Kasumi-1 (cell line): ENCODE measurements at regions not wholly inside any gene's neighbourhood (a gene's known extent, or its start where the extent isn't known, plus 50 kb on each side); places are given as distances from the start of the nearest gene placed in this dataset.
A peak's percentile ranks its signal among the peaks of the same experiment; 100 is the strongest.
"Not testable (repeated sequence)": the region's sequence is repeated elsewhere in the genome, so short reads cannot be mapped to it uniquely, and the experiment has no call there.

ENCODE experiments used
- DNase-seq, 2 experiments: peaks; one replicate each; lab custom pipeline; 2025; lab: John Stamatoyannopoulos, UW

- no peak for DNase-seq
Measured at GRCh38 chr13:62829486-62829885, 1413.8 kb upstream of the PCDH20 start.

DNA sequence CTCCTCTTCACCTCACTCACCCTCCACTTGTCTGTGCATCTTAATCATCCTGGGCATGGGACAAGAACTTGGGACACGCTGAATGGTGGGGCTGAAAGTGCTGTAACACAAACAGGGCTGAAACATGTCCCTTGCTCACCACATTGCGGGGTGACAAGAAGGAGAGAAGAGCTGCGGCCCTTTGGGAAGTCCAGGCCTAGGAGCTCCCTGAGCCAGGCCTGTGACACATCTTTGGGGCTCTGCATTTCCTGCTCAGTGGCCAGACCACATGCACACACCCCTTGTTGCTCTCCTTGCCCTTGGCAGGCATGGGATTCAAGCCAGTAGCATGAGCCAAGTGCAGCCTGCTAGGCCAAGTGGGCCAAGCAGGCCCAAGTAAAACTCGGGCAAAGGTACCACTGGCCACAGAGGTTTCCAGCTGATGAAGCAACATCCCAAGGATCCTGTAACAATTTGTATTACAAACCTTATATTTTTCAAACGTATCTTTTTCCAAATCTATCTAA is 1384.3 kb upstream of the PCDH20 start:
- DNase-seq = no peak

DNA sequence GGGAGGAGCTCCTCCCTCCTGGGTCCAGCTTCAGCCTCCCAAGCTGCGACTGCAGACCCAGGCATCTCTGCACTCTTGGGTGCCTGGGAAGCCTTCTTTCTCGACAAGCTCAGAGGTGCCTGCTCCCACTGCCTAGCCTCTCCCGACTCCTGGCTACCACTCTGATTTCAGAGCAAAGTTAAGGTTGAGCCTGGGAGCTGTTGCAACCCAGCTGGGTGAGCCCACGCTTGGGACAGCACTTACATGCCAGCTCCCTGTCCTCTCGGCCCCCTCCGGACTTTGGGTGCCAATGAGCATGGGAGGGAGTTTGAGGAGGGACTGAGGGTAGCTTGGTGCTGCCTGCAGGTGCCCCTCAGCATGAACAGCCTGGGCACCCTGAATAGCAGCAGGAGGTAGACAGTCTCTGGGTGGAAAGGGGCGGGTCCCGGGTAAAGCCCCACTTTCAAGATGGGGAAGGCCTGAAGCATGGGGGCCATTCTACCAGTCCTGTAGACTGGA is 1383.4 kb upstream of the PCDH20 start:
- DNase-seq = no peak

DNA sequence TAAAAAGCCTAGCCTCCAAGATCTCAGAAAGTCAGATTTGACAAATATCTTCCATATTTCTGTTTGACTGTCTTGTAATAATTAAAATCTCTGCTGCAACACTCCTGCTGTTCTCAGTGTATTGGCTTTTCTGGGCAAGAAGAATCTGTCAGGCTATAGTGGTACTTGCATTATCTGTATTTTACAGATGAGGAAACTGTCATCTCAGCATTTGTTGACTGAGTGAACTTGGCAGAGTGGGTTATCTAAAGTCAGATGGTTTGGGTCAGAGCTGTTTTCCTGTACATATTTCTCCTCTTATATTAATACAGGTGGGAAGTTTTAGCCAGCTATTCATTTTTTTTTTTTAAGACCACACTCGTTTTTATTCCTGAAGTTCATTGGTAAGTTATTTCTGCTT is 1378.2 kb upstream of the PCDH20 start:
- no peak for DNase-seq

- DNase-seq = no peak
Measured at GRCh38 chr13:62781866-62782265, 1366.2 kb upstream of the PCDH20 start.

DNA sequence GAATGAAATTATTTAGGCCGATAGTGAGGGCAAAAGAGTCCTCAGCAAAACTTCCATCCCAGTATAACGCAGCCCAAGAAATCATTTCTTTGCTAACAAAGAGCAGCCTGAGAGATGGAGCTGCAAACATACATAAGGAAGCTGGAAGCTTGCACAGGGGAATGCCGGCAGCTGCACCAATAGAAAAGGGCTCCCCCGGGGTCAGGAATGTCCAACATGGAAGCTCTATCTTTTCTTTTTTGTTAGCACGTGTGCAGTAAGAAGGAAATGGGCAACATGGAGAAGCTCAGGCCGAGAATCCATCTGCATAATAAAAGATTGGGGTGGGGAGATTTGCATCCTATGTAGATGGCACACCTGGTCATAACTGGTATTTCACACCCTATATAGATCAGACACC is 1363.5 kb upstream of the PCDH20 start:
- no peak for DNase-seq

DNA sequence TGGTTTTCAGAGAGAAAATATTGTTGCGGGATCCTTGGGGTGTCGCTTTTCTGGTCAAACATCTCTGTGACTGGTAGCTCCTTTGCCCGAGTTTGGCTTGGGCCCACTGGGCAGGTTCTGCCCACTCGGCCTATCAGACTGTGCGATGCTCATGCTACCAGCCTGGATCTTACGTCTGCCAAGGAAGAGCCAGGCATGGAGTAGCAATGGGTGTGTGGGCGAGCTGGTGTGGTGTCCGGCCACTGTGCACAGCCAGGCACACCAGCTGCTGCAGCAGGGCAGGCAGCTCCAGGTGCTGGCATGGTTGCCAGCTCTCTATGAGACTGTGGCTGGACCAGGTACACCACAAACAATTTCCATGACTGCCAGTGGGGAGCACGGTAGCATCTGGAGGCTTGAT is 1351.8 kb upstream of the PCDH20 start:
- no peak for DNase-seq

DNA sequence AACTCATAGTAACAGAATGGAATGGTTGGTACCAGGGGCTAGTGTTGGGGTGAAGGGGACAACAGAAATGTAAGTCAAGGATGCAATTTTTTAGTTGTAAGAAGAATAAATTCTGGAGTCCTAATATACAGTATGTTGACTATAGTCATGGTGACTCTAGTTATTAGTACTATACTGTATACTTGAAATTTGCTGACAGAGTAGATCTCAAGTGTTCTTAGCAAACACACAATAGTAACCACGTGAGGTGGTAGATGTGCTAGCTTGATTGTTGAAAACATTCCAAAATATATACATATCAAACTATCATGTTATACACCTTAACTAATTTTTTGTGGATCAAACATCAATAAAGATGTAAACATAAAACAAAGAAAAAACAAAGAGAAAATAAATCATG is 1345.1 kb upstream of the PCDH20 start:
- no peak for DNase-seq

GRCh38 chr13:62747629-62748028 is 1332.0 kb upstream of the PCDH20 start:
- DNase-seq = peak; percentile 38 to 59

- no peak for DNase-seq
Measured at GRCh38 chr13:62747152-62747551, 1331.5 kb upstream of the PCDH20 start.

- not testable (repeated sequence) for DNase-seq
Measured at GRCh38 chr13:62729746-62730145, 1314.1 kb upstream of the PCDH20 start.

GRCh38 chr13:62721893-62722292 is 1306.2 kb upstream of the PCDH20 start:
- DNase-seq = no peak

DNA sequence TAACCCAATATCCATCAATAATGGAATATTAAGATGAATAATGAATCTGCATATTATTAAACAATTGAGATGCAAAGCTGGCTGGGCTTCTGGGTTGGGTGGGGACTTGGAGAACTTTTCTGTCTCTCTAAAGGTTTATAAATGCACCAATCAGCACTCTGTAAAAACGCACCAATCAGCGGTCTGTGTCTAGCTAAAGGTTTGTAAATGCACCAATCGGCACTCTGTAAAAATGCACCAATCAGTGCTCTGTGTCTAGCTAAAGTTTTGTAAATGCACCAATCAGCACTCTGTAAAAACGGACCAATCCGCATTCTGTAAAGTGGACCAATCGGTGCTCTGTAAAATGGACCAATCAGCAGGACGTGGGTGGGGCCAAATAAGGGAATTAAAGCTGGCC is 1296.3 kb upstream of the PCDH20 start:
- DNase-seq = not testable (repeated sequence)

GRCh38 chr13:62710787-62711186 is 1295.1 kb upstream of the PCDH20 start:
- no peak for DNase-seq

- no peak for DNase-seq
Measured at GRCh38 chr13:62706048-62706447, 1290.4 kb upstream of the PCDH20 start.

- DNase-seq = no peak
Measured at GRCh38 chr13:62704875-62705274, 1289.2 kb upstream of the PCDH20 start.

DNA sequence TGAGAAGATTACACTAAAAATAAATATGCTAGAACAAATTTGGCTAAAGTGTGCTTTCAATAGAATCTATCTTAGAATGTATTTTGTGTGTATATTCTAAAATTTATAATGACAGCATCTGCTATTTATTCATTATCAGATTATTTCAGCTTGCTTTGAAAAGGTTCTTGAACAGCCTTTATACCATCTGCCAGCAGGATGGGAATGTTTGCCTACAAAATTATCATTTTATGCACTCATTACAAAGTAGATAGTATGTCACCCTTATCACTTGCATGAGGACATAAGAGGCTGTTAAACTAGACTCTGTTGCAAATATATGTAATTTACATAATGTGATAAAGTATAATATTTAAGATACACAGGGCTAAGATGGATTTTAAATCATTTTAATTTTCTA is 1286.9 kb upstream of the PCDH20 start:
- DNase-seq = no peak

DNA sequence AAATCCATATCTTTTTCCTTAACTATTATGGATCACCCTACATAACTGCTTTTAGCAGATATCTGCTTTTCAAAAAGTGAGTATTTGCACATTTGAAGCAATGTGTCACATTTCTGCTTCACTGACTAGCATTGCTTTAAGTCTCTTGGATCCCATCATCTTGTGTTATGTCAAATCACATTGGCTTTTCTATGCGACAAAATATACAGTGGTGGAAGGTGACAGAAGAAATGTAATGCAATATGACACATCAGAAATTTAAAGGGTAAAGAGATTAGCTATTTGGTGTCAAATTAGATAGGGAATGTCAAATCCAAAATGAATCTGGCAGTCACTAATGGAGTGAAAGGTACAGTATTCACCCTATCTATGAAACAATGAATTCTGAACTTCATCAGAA is 1282.1 kb upstream of the PCDH20 start:
- DNase-seq = no peak

- DNase-seq = no peak
Measured at GRCh38 chr13:62696490-62696889, 1280.8 kb upstream of the PCDH20 start.

DNA sequence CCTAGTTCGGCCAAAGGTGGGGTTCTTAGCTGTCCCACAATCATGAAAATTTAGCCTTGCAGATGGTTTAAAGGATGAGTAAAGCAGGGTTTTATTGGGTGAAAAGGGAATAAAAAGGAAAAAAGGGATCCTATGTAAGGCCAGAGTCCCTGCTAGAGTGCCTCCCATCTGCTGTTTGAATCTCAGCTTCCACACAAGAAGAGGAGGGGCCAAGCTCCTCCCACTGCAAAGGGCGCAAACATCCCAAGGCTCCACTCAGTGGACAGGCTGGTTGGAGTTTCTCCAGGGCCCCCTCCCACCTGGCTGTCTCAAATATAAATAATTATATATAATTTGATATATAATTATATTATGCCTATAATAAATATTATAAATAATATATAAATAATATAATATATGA is 1272.1 kb upstream of the PCDH20 start:
- DNase-seq = no peak

DNA sequence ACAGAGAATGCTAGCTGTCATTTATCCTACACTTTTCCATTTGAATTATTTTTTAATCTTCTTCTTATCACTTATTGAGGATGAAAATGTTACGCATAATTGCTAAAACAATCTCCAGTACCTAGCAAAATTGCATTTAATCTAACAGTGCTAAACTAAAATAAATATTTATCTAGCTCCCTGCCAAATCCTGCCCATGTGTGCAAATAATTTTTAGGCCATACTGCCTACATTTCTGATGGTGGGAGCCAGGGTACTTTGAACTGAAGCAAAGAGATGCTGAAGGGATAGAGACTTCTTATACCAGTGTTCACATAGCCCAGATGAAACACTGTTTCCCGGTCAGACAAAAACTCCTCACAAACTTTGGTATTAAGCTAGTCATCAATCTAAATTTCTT is 1268.7 kb upstream of the PCDH20 start:
- DNase-seq = no peak

DNA sequence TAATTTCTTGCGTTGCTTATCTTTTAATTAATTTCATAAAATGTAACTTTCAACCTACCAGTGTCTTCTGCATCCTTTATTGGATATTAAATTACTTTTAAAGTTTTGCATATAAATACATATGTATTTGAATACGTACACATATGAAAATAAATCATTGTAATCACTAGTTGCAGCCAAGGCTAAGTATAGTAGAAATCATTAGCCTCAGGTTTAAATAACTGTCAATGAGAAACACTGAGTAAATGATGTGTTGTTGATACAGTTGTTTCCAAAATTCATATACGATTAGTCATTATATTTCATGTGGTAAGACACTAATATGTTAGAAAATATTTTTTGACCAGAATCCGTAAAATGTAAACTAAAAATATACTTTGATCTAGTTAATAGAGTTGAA is 1267.1 kb upstream of the PCDH20 start:
- no peak for DNase-seq

DNA sequence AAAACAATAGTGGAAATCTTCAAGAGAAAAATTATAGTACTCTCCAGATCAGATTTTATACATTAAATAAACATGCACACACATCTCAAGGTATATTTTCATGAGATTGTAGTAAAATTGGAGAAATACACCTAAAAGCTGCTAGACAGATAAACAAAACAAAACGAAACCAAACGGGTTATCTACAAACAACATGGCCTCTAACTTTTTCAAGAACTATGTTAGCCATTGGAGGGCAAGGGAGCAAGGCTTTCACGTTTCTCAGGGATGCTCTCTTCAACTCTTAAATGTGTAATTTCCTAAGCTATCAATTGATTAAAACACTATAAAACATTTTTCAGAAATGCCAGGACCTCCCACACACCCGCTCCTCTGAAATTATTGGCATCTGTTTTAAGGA is 1262.4 kb upstream of the PCDH20 start:
- no peak for DNase-seq

DNA sequence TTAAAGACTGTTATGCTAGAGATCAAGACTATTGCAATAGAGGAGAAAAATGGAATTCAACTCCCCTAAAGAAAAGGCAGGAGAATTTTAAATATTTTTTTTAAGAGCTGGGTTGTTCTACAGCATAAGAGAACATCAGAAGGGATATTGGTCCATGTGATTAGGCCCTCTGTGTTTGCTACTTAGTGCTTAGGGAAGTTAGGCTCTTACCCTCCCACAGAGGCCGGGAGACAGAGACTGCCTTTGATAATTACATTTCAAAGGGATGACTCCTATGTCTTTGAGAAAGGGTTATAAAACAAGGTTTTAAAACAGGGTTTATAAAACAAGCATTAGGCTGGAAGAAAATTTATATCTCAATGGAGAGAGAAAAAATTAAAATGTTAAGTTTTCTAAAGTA is 1248.1 kb upstream of the PCDH20 start:
- DNase-seq = no peak

DNA sequence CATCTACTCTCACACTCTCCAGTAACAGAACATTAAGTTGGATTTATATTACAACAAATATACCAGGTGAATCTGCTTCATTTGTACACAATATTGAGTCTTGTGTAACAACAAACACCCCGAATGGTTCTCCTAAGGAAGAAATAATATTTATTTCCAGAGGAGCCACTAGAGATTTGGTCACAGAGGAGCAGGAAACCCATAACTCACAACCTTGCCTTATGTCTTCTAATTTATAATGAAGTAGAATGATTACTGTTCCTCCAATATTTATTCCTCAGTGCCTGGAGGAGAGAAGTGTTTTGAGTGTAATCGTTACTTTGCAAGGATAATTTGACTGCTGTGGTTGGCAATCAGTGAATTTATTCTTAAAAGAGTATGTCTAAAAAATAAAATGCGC is 1243.7 kb upstream of the PCDH20 start:
- DNase-seq = no peak
